ENCODE measurements at regions not wholly inside any gene's neighbourhood (a gene's known extent, or its start where the extent isn't known, plus 50 kb on each side); places are given as distances from the start of the nearest gene placed in this dataset.
A peak's percentile ranks its signal among the peaks of the same experiment; 100 is the strongest.

DNA sequence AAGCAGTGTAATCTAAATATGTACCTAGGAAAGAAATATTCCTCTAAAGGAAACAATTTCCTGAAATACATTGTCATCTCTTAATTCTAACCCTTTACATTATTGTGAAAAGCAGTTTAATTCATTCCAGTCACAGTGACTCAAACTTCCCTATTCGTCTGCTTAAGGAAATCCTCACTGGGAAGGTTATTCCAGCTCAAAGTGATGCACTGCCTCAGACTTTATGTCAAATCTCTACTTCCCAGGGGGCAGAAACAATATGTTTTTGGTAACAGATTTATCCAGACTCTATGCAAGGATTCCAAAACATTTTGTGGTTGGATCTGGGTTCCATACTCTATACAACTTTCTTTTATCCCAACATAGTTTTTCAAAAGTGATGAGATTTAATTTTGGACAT, 145.2 kb downstream of the NTMT2 start:
- no peak overlapping the region for H3K4me3 Mint-ChIP-seq
- no peaks in the 10 kb centered on the region for H3K36me3 Mint-ChIP-seq
- H3K27me3 Mint-ChIP-seq: peaks cover 20% of the 10 kb centered on the region
- H3K4me1 Mint-ChIP-seq: no peaks in the 10 kb centered on the region
- H3K9me3 Mint-ChIP-seq: peaks cover 10% of the 10 kb centered on the region
- no peak overlapping the region for H3K27ac Mint-ChIP-seq

DNA sequence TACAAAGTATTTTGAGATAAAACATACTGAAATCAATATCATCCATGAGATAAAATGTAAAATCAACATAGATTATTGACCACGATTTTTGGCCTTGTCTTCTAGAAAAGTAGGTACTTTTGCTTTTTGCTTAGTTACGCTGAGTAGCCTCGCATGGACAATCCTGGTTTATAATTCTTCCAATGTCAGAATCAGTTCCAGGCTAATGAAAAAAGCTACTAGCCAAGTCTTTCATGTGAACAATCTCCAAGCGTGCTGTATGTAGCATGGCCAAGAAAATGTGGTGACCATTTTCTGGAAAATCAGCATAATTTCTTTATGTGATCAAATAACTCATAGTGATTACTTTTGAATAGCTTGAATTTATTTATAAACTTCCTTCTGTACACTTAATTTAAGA, 145.8 kb downstream of the NTMT2 start:
- H3K27me3 Mint-ChIP-seq: peaks cover 20% of the 10 kb centered on the region
- no peaks in the 10 kb centered on the region for H3K36me3 Mint-ChIP-seq
- peaks cover 13% of the 10 kb centered on the region for H3K9me3 Mint-ChIP-seq

DNA sequence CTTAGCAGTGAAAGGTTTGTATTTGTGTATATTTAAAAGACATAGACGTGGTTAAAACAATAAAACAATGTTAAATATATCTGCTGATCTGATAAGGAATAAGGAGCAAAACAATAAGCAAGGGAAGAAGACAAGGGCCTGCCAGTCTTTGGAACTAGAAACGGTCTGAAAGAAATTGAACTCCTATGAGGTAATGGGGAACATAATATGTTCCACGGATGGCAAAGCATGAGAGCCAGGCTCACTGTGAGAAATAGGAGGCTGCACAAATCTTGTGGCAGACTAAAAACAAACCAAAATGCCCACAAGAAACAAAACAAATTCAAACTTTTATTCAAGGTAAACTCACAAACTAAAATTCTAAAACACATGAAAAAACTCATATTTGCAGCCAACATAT, 150.5 kb downstream of the NTMT2 start:
- Mint-ChIP-seq H3K27me3 (peaks cover 13% of the 10 kb centered on the region), H3K27ac (no peak overlapping the region), H3K36me3 (no peaks in the 10 kb centered on the region), H3K9me3 (peaks cover 12% of the 10 kb centered on the region), H3K4me3 (no peak overlapping the region), H3K4me1 (no peaks in the 10 kb centered on the region)

More for the DNA sequence above, 145.8 kb downstream of the NTMT2 start:
- no peak overlapping the region for H3K27ac Mint-ChIP-seq
- H3K4me1 Mint-ChIP-seq: no peaks in the 10 kb centered on the region
- H3K4me3 Mint-ChIP-seq: no peak overlapping the region

DNA sequence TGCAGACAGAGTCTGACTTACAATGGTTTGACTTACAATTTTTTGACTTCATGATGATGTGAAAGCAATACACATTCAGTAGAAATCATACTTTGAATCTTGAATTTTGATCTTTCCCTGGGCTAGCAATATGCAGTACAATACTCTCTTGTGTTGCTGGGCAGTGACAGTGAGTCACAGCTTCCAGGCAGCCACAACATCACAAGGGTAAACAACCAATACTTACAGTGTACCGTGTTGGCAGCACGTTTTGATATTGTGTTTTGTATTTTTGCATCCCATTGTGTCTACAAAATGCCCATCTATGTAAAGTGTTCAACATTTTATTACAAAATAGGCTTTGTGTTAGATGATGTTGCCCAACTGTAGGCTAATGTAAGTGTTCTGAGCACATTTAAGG, 150.9 kb downstream of the NTMT2 start:
- peaks cover 12% of the 10 kb centered on the region for H3K27me3 Mint-ChIP-seq
- no peak overlapping the region for H3K4me3 Mint-ChIP-seq
- no peak overlapping the region for H3K27ac Mint-ChIP-seq
- H3K4me1 Mint-ChIP-seq: no peaks in the 10 kb centered on the region
- peaks cover 12% of the 10 kb centered on the region for H3K9me3 Mint-ChIP-seq
- no peaks in the 10 kb centered on the region for H3K36me3 Mint-ChIP-seq

DNA sequence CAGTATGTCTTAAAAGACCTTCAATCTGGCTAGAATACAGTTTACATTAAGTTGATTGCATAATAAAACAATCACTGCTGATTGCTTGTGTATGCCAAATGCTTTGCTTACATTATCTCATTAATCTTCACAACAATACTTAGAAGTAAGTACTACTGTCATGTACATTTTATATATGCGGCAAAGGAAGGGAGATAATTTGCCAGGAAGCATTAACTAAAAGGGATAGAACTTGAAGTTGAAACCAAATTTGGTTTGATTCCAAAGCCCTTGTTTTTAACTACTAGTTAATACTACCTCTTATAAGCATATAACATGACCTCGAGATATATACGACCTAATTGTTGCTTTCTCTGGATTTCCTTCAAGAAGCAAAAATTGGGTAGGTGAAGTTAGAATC, 155.8 kb downstream of the NTMT2 start:
- no peak overlapping the region for H3K4me3 Mint-ChIP-seq
- no peaks in the 10 kb centered on the region for H3K36me3 Mint-ChIP-seq
- H3K27ac Mint-ChIP-seq: no peak overlapping the region
- peaks cover 3% of the 10 kb centered on the region for H3K9me3 Mint-ChIP-seq
- peaks cover 9% of the 10 kb centered on the region for H3K27me3 Mint-ChIP-seq
- no peaks in the 10 kb centered on the region for H3K4me1 Mint-ChIP-seq

DNA sequence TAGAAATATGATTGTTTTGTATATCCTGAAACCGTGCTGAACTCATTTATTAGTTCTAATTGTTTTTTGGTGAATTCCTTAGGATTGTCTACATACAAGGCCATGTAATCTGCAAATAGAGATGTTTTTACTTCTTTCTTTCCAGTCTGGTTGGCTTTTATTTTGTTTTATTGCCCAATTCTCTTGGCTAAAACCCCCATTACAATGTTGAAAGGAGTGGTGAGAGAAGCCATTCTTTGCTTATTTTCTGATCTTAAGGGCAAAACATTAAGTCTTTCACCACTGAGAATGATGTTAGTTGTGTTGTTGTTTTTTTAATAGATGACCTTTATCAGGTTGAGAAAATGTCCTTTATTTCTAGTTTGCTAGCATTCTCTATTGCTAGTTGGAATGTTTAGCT, 157.3 kb downstream of the NTMT2 start:
- Mint-ChIP-seq H3K9me3 (no peaks in the 10 kb centered on the region), H3K36me3 (no peaks in the 10 kb centered on the region), H3K4me3 (no peak overlapping the region), H3K27me3 (peaks cover 8% of the 10 kb centered on the region), H3K27ac (no peak overlapping the region), H3K4me1 (no peaks in the 10 kb centered on the region)

DNA sequence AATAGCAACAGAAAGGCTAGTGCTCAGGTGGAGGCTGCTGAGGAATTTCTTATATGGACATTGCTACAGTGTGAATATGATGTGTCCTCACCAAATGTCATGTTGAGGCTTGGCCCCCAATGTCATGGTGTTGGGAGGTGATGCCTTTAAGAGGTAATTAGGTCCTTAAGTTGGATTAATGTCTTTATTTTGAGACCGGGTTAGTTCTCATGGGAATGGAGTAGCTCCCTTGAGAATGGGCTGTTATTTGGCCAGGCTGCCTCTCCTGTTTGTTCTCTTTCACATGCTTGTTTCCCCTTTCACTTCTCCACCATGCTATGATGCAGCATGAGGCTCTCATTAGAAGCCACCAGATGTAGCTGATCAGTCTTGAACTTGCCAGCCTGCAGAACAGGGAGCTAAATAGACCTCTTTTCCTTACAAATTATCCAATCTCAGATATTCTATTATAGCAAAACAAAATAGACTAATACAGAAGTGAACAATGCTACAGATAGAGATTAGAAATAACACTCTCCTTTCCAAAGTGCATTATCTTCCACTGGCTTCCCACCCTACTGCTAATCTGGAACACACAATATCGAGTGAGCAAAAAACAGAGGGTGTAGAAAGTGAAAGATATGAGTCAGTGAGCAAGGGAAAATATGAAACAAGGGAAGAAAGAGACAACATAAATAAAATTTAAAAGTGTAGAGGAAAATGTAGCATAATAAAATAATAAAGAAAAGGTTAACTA, 160.2 kb downstream of the NTMT2 start:
- H3K36me3 Mint-ChIP-seq: no peaks in the 10 kb centered on the region
- no peaks in the 10 kb centered on the region for H3K9me3 Mint-ChIP-seq
- H3K27me3 Mint-ChIP-seq: peaks cover 8% of the 10 kb centered on the region
- H3K4me3 Mint-ChIP-seq: no peak overlapping the region
- no peaks in the 10 kb centered on the region for H3K4me1 Mint-ChIP-seq
- H3K27ac Mint-ChIP-seq: no peak overlapping the region

DNA sequence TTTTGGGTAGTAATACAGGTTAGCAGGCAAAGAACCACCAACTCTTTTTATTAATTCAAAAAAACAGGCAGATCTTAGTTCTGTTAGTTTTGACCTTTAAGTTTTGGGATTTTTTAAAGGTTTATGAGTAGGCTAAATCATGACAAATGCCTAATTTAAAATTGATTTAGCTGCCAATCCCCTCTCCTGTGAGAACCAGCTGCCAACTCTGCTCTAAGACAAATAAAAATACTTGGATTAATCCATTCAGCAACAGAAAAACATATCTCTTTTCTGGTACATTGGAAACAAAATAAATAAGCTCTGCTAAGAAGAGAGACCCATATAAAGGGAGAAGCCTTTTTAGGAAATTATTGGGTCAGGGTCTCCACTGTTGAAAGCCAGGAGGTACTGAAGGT, 160.8 kb downstream of the NTMT2 start:
- no peaks in the 10 kb centered on the region for H3K9me3 Mint-ChIP-seq
- H3K27me3 Mint-ChIP-seq: peaks cover 8% of the 10 kb centered on the region
- no peak overlapping the region for H3K27ac Mint-ChIP-seq
- no peaks in the 10 kb centered on the region for H3K4me1 Mint-ChIP-seq
- no peaks in the 10 kb centered on the region for H3K36me3 Mint-ChIP-seq
- no peak overlapping the region for H3K4me3 Mint-ChIP-seq

DNA sequence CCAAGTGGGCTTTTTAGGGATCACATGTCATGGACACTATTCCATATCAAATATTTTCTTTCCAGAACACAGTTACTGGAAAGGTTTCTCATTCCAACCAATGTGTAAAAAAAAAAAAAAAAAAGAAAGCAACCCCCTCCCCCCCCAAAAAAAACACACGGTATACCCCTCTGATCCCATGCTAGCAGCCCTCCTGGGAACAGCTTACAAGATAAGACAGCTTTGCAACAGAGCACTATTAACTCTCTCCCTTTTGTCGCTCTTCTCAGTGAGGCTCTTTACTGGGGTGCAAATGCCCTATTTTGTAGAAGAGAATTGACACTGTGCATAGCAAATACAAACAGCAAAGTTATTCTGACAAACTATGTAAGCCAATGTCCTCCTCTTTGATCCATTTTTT, 161.2 kb downstream of the NTMT2 start:
- H3K27ac Mint-ChIP-seq: no peak overlapping the region
- no peaks in the 10 kb centered on the region for H3K9me3 Mint-ChIP-seq
- peaks cover 8% of the 10 kb centered on the region for H3K27me3 Mint-ChIP-seq
- no peaks in the 10 kb centered on the region for H3K4me1 Mint-ChIP-seq
- no peak overlapping the region for H3K4me3 Mint-ChIP-seq
- H3K36me3 Mint-ChIP-seq: no peaks in the 10 kb centered on the region

DNA sequence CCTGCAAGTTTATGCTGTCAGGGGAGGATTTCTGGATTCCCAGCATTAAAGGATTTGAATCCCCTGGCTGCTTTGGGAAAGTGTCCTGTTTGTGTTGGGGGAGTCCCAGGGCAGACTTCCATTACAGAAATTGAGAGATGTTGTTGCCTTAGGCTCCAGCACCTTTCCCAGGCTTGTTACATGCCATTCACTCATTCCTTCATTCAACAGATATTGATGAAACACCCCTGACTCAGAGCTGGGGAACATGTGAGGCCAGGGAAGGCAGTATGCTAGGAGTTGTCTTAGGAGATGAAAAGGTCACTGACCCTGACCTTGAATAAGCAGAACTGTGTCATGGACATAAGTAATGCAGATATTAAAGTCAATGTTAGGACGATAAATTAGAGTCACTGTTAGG, 161.7 kb downstream of the NTMT2 start:
- no peak overlapping the region for H3K27ac Mint-ChIP-seq

DNA sequence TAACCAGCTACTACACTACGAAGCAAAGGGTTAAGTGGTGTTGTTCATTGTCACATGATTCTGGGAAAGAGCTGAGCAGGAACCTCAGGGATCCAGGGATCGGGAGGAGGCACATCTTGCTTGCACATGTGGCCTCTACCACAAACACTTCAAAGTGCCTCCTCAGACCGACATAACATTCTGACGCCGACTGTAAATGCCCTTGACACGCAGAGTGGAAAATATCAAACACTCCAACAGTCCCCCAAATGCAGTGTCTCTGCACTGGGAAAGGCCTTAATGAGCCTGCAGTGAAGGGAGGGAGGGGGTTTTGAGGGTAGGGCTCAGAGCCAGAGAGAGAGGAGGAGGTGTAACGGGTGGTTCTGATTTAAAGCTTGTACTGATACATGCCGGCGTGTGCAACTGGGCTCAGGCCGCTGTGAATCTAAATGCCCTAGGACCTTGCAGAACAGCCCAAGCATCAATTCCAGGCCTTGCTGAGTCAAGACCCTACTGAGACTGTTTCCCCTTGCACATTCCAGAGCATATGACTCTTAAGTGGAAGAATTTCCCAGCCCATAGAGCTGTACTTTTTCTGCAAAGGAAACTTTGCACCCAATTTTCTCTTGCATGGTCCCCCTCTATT, 163.7 kb downstream of the NTMT2 start:
- H3K4me3 Mint-ChIP-seq: no peak overlapping the region
- H3K9me3 Mint-ChIP-seq: no peaks in the 10 kb centered on the region
- H3K4me1 Mint-ChIP-seq: no peaks in the 10 kb centered on the region
- H3K36me3 Mint-ChIP-seq: no peaks in the 10 kb centered on the region
- H3K27me3 Mint-ChIP-seq: peaks cover 7% of the 10 kb centered on the region
- no peak overlapping the region for H3K27ac Mint-ChIP-seq

More for the DNA sequence above, 161.7 kb downstream of the NTMT2 start:
- Mint-ChIP-seq H3K4me3 (no peak overlapping the region), H3K4me1 (no peaks in the 10 kb centered on the region), H3K36me3 (no peaks in the 10 kb centered on the region), H3K27me3 (peaks cover 8% of the 10 kb centered on the region), H3K9me3 (no peaks in the 10 kb centered on the region)

DNA sequence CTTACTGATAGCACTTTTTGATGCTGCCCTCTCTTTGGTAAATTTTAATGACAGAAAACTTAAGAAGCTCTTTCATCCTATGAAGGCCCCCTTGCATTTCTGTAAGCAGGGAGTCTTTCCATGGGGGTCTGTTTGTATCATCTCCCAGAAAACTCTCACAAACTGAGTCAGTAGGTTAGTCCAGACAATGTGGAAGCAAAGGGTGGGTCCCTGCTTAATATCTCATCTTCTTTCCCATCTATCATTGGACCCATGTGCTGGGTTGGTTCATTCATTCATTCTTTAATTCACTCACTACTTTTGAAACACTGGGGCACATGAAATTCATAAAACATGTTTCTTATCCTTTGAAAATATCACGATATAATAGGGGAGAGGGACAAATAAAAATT, 164.3 kb downstream of the NTMT2 start:
- Mint-ChIP-seq H3K4me3 (no peak overlapping the region), H3K4me1 (no peaks in the 10 kb centered on the region), H3K27ac (no peak overlapping the region), H3K27me3 (peaks cover 7% of the 10 kb centered on the region), H3K9me3 (no peaks in the 10 kb centered on the region), H3K36me3 (no peaks in the 10 kb centered on the region)

DNA sequence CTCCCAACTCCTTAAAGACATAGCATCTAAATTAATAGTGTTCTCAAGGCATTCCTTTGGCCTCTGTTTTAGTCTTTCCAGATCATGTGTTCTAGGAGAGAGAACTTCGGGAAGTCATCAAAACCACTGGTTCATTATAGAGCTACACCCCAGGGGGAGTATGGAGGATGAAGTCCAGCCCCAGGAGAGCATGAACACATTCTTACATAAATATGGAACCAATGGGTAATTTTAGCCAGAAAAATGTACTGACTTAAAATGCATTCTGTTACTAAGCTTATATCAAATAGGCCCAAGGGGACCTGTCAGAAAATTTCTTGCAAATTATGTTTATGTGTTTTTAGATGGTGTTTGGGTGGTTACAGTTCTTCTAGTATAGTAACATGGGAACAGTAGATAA, 165.2 kb downstream of the NTMT2 start:
- Mint-ChIP-seq H3K27ac (no peak overlapping the region), H3K27me3 (peaks cover 9% of the 10 kb centered on the region), H3K36me3 (no peaks in the 10 kb centered on the region), H3K9me3 (no peaks in the 10 kb centered on the region), H3K4me3 (no peak overlapping the region), H3K4me1 (no peaks in the 10 kb centered on the region)

DNA sequence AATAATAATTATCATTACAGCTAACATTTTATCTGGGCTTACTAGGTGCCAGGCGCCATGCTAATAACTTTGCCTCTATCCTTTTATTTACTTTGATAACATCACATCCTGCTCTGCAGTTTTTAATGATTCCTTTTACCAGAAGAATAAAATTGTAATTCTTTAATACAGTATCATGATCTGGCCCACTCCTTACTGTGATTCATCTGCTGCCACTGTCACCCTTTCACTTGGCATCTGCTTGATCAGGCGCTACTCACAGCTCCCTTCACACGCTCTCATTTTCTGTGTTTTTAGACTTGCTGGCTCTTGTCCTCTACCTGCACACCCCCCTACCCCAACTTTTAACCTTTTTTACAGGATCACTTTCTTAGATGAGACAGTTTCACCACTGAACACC, 167.5 kb downstream of the NTMT2 start:
- no peak overlapping the region for H3K4me3 Mint-ChIP-seq
- H3K36me3 Mint-ChIP-seq: no peaks in the 10 kb centered on the region
- H3K9me3 Mint-ChIP-seq: no peaks in the 10 kb centered on the region
- H3K27ac Mint-ChIP-seq: peak overlapping the region; percentile 14
- no peaks in the 10 kb centered on the region for H3K4me1 Mint-ChIP-seq
- H3K27me3 Mint-ChIP-seq: peaks cover 9% of the 10 kb centered on the region

DNA sequence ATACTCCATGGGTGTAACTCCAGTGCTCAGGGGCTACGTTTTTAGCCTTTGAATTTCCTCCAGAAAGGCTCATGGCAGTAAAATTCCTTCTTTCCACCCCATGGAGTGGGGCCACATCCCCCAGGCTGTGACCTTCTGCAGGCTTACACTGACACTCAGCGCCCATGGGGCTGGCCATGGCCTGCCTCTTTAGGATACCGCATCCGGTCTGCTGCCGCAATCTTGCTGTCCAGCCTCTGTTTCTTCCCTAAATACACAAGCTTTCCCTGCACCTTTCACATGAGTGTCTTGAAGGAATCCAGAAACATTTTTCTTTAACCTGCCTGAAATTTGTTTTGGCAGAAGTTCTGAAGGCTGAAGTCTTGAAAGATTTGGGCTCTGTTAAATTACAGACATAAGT, 170.5 kb downstream of the NTMT2 start:
- no peaks in the 10 kb centered on the region for H3K36me3 Mint-ChIP-seq
- no peak overlapping the region for H3K27ac Mint-ChIP-seq
- H3K4me3 Mint-ChIP-seq: no peak overlapping the region
- H3K9me3 Mint-ChIP-seq: no peaks in the 10 kb centered on the region
- peaks cover 6% of the 10 kb centered on the region for H3K27me3 Mint-ChIP-seq
- no peaks in the 10 kb centered on the region for H3K4me1 Mint-ChIP-seq

DNA sequence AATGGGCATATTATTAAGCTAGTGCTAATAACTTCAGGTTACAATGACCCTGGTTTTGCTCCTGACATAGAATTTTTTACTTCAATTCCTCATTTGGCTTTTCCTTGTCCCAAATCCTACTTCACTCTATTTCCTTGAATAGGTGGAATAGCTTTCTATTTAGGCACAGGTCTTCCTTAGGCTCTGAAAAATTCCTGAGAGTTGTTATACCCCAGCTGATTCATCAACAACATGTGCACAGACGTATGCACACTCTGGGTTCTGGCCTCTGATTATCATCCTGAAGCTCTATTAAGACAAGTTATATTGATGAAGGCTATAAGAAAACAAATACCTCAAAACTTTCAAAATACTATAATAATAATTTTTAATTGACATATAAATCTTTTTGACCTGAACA, 172.4 kb downstream of the NTMT2 start:
- no peaks in the 10 kb centered on the region for H3K4me1 Mint-ChIP-seq
- H3K4me3 Mint-ChIP-seq: no peak overlapping the region
- H3K9me3 Mint-ChIP-seq: no peaks in the 10 kb centered on the region
- H3K27me3 Mint-ChIP-seq: peaks cover 6% of the 10 kb centered on the region
- no peak overlapping the region for H3K27ac Mint-ChIP-seq
- H3K36me3 Mint-ChIP-seq: no peaks in the 10 kb centered on the region

DNA sequence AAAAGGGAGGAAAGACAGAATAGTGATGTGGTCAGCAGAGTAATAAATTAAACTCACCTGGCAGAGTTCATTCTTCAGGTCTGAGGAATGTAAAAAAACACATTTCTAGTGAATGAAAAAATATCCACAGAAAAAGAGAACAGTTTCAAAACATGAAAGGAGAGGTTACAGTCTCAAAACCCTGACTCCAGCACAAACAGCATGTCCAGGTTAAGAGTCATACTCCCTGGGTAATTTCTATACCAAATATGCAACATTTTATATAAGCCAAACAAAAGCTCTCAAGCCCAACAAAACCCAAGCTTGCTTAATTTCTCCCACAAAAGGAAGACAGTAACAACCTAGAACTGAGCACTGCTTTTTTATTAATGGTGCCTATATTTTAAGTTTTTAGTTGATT, 173.0 kb downstream of the NTMT2 start:
- Mint-ChIP-seq H3K4me3 (no peak overlapping the region), H3K9me3 (no peaks in the 10 kb centered on the region), H3K4me1 (no peaks in the 10 kb centered on the region), H3K27ac (no peak overlapping the region), H3K36me3 (no peaks in the 10 kb centered on the region), H3K27me3 (peaks cover 7% of the 10 kb centered on the region)
